ENCODE measurements at regions not wholly inside any gene's neighbourhood (a gene's known extent, or its start where the extent isn't known, plus 50 kb on each side); places are given as distances from the start of the nearest gene placed in this dataset.
"Not testable (repeated sequence)": the region's sequence is repeated elsewhere in the genome, so short reads cannot be mapped to it uniquely, and the experiment has no call there.

DNA sequence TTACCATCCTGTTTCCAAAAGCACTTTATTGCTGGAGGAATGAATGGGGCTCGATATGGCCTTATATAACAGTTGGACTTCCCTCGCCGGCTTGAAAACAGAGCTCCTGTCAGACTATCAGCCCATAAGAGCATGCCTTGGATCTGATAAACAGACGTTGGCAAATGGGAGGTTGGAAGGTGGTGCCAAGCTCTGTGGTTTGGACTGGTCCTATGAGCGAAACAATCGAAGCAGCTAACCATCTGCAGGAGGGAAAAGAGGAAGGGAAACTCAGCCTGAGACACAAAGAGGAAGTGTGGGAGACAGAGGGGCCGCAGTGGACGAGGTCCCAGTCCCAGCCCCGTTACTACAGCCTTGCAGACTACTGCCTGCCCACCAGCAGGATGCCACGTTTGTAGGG is 92.9 kb downstream of the TFAP2C start:
- DNase-seq (ENCODE audit: low spot score), result no peak
- intact Hi-C loops (cut with DNase I), result no loop called here

DNA sequence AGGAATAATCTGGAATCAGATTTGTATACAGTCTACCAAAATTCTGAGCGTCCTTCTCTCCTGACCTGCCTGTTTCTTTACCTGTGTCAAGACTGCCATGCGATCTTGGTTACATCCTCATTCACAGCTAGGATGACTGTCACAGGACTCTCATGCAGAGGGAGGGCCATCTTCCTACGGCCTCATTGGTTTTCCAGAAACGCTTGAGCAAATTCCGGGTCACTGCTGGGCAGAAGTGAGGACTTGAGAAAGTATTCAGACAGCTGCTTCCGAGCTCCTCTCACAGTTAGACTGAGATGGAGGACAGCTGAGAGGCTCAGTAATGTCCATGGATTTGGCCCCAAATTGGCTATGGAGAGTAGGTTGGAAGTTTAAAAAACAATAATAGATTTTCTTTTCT is 94.2 kb downstream of the TFAP2C start:
- DNase-seq (ENCODE audit: low spot score), result no peak
- intact Hi-C loops (cut with DNase I), result no loop called here

DNA sequence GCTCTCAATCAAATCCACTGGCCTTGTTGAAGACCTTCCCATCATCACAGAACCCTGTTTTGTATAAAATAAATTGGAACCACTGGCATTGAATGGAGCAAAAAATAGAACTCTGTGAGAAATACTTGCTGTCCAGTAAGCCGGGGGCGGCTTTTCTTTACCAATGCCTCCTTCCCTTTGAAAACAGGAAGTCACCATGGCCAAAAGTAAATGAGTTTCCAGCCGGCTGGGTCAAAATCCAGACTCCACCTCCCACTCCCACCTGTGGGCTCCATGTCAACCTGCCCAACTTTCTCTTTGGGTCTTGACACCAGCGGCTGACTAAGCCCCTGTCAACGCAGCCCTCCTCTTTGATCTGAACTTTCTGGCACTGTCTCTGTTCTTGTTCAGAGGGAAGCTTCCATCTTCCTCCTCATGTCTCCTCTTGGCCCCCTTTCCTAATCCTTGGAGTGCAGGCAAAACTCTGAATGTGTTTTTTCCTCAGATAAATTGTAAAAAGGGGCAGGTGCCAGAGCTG is 95.2 kb downstream of the TFAP2C start:
- intact Hi-C loops (cut with DNase I), result no loop called here
- no peak for DNase-seq (ENCODE audit: low spot score)

DNA sequence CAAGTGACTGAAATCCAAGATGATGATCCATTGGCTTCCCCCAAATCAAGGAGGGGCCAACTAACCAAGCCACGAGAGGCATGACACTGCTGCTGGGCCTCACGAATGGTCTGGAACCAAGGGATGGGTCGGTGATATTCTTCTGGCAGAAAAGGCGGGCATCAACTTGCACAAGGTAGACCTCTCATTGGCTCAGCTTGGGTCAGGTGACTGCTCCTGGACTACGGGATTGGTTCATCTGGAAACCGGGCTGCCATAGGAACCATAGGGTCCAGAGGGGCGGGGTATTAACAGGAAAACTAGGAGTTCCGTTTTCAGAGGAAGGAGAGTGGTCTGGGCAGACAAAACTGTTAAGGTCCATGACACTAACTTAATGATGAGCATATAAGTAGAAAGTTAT is 100.9 kb downstream of the TFAP2C start:
- no peak for DNase-seq (ENCODE audit: low spot score)
- intact Hi-C loops (cut with DNase I), result no loop called here

DNA sequence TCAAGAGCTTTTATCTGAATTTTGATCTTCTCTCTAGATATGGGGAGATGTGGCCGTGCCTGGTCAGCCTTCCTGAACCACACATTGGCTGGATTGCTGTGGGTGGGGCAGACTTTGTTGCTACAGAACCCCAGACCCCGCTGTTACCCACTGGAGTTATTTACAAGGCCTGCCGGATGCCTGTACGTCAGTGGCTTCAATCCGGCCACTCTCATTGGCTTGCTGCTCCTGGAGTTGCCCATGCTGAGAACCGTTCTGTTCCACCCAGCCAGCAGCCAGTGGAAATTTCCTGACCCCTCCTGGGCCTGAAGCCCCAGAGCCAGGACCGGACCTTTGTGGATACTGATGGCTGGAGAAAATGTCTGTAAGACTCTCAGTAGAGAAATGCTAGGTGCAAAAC is 101.9 kb downstream of the TFAP2C start:
- intact Hi-C loops (cut with DNase I), result no loop called here
- DNase-seq (ENCODE audit: low spot score), result no peak

DNA sequence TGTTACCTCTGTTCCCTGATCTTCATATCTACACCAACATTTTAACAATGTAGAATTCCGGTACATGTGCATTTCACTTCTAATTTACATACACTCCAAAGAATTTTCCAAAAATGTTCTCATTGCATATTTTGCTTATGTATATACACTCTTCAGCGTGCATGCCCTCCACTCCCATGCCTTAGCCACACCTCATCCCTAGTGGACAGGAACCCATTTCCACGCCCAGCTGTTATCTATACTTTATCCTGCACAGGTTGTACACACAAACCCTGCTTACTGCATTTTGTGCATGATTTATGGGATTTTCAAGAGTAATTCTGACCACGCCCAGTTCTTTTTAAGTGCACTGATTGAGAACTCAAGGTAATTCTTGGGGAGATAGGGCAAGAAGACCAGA is 102.4 kb downstream of the TFAP2C start:
- intact Hi-C loops (cut with DNase I), result no loop called here
- DNase-seq (ENCODE audit: low spot score), result no peak

DNA sequence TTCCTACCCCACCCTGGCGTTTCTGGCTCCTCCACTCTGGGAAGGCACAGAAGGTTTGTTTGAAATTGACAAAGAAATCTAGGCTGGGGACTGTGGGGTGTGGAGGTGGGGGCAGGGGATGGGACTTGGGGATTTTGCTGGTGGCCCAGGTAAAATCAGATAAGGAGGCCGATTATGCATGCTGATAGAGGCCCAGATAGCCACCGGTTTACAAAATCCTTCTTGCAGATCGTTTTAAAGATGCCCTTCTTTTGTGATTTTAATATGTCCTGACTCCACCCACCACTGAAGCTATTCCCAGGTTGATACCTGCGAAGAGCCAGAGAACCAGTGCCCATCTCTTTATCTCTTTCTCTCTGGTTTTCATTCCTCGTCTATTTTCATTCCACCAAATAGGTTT is 104.9 kb downstream of the TFAP2C start:
- intact Hi-C loops (cut with DNase I), result no loop called here

DNA sequence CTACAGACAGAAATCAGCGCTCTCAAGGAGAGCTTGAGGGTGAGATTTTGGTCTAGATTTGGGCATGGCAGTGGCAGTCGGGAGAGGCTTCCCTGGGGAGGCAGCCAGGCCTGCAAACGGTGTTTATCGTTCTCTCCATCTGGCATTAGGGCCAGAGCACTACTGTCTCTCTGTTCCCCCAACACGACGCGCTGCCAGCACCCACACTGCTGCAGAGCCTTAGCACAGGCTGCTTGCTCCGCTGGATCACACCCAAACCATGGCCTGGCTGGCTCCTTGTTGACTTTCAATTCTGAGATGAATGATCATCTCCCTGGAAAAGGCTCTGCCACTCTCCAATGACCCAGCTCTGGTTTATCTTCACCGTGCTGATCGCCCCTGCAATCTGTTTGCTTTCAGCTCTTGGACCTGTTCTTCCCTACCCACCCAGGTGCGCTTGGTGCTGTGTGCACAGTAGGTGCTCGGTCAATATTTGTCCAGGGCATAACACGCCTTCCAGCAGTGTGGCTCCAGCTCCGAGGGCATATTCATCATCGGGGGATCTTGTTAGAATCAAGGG is 106.1 kb downstream of the TFAP2C start:
- intact Hi-C loops (cut with DNase I), result no loop called here
- no peak for DNase-seq (ENCODE audit: low spot score)

More for the DNA sequence above, 104.9 kb downstream of the TFAP2C start:
- DNase-seq (ENCODE audit: low spot score), result no peak

DNA sequence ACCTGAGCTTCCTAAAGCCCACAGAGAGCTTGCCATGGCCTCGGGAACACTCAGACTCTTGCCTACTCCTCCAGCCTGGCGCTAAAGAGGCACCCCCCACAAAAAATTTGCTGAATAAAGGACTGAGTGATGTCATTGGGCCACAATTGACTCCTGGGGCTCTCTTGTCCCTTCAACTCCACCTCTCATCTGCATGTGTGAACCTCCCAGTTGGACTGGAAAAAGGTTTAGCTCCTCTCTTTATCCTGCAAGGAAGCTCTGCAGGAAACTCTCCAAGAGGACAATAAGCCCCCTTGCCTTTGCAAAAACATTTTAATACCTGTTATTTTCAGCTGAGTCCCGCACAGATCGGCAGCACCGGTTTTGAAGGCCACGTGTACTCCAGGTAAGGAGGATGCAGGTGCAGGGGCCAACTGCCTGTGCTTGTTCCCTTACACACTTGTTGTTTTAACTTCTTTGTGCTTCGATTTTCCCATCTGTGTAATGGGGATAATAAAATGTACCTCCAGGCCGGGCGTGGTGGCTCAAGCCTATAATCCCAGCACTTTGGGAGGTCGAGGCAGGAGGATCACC is 107.3 kb downstream of the TFAP2C start:
- intact Hi-C loops (cut with DNase I), result no loop called here
- no peak for DNase-seq (ENCODE audit: low spot score)

DNA sequence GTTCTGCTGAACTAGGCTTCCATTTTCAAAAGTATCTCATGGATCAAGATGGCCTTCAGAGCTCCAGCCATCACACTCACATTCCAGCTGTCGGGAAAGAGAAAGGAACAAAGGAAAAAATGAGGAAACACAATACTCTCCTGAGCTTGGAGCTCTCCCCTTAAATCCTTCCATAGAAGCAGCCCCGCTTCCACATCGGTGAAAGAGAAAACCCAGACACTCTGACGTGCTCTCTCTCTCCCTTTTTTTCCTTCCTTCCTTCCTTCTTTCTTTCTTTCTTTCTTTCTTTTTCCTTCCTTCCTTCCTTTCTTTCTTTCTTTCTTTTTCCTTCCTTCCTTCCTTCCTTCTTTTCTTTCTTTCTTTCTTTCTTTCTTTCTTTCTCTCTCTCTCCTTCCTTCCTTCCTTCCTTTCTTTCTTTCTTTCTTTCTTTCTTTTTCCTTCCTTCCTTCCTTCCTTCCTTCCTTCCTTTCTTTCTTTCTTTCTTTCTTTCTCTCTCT is 115.3 kb downstream of the TFAP2C start:
- DNase-seq (ENCODE audit: low spot score); intact Hi-C loops (cut with DNase I): not testable (repeated sequence)

DNA sequence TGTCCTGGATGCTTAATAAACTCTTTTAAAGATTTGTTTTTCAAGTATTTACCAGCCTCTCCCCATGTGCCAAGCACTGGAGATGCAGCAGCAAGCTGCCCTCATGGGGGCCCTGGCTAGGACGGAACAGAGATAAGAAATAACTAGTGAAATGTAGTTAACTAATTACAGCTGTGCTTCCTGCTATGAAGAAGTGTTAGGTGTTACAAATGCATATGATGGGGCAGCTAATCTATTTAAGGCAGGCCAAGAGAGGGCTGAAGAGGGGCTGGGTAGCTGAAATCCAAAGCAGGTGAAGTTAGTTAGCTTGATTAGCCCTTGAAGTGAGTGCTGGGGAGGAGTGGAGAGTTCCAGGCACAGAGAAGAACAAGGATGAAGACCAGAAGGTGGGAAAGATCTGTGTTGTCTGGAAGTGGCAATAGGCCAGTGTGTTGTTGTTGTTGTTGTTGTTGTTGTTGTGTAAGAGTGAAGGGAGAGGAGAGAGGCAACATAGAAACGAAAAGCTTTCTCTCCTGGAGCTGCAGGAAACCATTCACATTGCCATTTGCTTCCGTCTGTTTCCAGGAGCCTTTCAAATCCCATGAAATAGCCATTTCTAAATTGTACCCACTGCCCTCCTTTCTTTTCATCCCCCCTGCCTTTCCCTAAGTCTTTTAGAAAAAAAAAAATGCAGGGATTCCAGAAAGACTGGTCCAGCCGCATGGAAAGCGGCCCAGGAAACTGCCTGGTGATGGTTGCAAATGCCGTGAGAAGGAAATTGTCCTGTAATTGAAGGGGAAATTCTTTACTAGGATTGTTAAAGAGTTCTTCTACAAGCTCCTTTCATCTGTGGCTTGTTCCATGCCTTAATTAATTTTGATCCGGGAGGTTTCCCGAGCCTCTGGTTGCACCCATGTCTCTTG is 119.6 kb downstream of the TFAP2C start:
- no peak for DNase-seq (ENCODE audit: low spot score)
- intact Hi-C loops (cut with DNase I), result no loop called here

DNA sequence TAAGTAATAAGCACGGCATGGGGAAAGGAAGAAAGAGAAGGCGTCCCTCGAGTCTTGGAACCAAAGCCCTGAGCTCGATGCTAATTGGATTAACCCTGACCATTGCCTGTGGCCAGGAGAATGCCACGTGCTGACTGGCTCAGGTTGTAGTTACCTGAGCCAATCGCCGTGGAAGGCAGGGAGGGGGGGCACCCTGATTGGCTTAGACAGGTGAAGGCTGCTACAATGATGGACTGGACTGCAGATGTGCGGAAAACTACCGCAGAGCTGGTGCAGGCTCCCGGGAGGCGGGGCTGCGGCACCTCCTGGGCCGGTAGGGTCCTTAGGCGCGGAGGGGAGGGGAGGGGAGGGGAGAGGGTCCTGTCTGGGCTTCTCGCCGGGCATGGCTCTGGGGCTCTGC is 121.3 kb downstream of the TFAP2C start:
- no peak for DNase-seq (ENCODE audit: low spot score)
- intact Hi-C loops (cut with DNase I), result no loop called here

DNA sequence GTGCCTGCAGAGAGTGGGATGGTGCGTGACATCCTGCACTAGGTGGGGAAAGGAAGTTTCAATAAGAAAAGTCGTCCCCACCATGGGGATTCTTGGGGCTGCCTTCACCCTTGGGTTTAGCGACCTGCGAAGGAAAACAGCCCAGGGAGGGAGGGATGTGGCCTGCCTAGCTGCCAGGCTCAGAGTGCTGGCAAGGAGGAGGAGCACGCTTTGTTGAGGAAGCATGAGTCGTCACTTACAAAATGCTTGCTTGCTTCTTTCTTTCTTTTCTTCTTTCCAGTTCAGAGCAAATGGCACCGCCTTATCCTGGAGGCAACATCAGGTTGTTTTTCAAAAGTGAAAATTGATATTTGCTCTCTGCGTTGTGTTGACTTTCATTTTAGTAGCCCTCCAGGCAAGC is 123.2 kb downstream of the TFAP2C start:
- DNase-seq (ENCODE audit: low spot score), result no peak
- intact Hi-C loops (cut with DNase I), result no loop called here

DNA sequence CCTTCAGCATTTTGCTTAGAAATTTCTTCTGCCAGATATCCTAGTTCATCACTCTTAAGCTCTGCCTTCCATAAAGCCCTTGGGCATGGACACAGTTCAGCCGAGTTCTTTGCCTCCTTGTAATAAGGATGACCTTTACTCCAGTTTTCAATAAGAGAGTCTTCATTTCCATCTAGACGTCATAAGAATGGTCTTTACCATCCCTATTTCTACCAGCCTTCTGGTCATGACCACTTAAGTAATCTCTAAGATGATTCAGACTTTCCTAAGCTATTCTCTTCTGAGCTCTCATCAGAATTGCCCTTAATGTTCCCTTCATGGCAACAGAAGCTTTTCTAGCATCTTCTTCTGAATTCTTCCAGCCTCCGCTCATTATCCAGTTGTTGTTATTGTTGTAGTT is 126.1 kb downstream of the TFAP2C start:
- intact Hi-C loops (cut with DNase I), result no loop called here
- DNase-seq (ENCODE audit: low spot score), result no peak

DNA sequence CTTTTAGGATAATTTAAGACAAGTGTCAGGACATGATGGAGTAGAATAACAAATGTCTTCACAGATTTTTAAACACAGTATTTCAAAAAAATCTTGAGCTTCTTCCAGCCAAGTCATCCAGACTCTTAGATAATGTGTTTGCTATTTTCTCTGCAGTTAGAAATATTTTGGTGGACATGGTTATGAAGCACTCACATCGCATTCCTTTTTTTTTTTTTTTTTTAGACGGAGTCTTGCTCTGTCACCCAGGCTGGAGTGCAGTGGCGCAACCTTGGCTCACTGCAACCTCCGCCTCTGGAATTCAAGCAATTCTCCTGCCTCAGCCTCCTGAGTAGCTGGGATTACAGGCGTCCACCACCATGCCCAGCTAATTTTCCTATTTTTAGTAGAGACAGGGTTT is 127.6 kb downstream of the TFAP2C start:
- DNase-seq (ENCODE audit: low spot score); intact Hi-C loops (cut with DNase I): not testable (repeated sequence)

DNA sequence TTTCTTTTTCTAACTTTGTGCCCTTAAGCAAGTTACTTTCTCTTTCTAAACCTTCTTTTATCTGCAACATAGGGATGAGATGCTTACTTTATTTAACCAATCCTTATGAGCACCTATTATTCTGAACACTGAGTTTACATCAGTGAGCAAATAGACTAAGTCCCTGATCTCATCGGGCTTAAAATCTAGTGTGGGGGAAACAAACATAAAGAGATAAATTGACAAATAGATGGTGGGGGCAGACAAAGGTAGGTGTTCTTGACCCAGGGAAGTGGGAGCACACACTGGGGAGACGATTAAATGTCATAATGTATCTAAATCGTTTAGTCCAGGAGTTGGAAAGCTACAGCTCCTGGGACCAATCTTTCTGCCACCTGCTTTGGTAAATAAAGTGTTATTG is 129.6 kb downstream of the TFAP2C start:
- intact Hi-C loops (cut with DNase I), result no loop called here
- no peak for DNase-seq (ENCODE audit: low spot score)

DNA sequence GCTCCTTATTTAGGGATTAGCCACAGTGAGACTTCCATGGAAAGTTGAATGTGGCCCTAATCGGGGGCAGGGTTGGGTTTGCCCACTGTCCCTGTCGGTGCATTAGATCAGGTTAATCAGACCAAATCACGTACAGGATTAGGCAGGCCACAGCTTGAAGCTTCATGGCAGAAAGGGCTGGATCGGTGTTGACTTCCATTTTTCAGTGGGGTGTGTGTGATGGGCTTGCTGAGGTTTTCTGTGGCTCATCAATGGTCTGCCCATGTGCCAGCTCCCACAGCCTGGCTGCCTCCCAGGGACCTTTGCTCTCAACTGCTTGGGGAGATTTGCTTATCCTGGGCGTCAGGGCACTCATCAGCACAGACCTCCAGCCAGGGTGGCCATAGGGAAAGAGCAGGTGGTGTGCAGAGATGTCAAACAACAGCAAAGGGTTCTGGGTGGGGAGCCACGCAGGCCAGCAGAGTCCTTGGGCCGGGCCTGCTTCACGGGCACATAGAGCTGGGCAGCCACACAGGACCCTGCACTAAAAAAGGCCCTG is 130.7 kb downstream of the TFAP2C start:
- no peak for DNase-seq (ENCODE audit: low spot score)
- intact Hi-C loops (cut with DNase I), result no loop called here

DNA sequence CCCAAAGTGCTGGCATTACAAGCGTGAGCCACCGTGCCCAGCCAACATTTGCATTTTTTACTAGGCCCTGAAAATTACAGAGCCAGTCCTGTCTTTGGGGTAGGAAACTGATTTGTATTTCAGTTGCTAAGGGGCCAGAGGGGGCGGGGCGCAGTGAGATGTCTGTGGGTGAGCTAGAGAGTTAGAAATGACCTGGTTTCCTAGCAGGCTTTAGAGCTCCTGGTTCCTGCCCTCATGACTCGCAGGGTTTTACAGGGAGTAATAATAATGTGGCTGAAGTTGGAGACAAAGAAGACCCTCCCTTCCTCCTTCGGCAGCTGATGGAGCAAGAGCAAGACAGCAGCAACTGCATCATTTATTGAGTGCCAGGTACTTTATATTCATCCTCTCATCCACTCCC is 131.5 kb downstream of the TFAP2C start:
- no peak for DNase-seq (ENCODE audit: low spot score)
- intact Hi-C loops (cut with DNase I), result no loop called here

DNA sequence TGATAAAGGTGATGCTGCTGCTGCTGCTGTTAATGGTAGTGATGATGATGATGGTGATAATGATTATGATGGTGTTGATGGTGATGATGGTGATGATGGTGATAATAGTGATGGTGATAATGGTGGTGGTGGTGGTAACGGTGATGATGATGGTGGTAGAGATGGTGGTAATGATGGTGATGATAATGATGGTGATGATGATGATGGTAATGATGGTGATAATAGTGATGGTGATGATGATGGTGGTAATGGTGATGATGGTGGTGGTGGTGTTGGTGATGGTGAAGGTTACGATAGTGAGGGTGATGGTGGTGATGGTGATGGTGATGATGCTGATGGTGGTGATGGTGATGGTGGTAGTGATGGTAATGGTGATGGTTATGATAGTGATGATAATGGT is 132.3 kb downstream of the TFAP2C start:
- DNase-seq (ENCODE audit: low spot score), result no peak
- intact Hi-C loops (cut with DNase I), result no loop called here

DNA sequence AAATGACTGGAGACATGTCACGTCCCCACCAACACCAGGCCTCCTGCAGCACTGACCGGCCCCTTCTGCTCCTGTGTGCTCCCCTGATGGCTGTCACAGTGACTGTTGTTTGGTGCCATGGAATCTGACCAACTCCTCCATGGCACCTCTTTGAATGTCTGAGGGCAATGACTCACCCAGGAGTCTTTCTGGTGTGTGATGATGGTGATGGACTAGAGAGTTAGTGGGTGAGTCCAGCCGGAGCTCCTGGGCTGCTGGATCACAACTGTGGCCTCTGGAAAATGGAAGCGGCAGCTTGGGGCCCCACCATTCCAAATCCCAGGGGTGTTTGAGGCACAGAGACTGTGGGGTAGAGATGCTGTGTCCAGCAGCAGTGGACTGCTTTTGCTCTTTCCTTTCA is 133.3 kb downstream of the TFAP2C start:
- intact Hi-C loops (cut with DNase I), result no loop called here
- DNase-seq (ENCODE audit: low spot score), result no peak
